NCI-H1092 treated with DMSO at 0.1 percent for 48 hours (cell line): ENCODE measurements at regions not wholly inside any gene's neighbourhood (a gene's known extent, or its start where the extent isn't known, plus 50 kb on each side); places are given as distances from the start of the nearest gene placed in this dataset.
"Not testable (repeated sequence)": the region's sequence is repeated elsewhere in the genome, so short reads cannot be mapped to it uniquely, and the experiment has no call there.

Source experiments
- DNase-seq: peaks from one replicate; lab custom pipeline; 2025; lab: John Stamatoyannopoulos, UW

DNA sequence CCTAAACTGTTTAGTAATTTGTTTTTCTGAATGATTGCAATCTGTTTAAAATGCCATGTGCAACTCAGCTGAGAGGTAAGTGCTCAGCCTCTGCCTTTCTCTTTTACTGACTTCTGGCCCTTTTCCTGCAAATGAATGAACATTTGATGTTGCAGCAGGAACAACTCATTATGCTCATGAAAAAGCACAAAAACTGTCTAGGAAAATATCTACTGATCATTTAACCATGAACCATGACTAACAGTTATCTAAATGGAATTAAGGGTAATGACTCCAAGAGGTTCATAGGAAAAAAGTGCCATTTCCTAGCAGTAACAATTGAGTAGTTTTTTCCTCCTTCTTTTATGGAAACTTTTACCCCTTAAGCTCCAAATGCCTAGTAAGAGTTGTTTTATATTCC, 70.6 kb upstream of the ANKH start:
- DNase-seq: no peak

DNA sequence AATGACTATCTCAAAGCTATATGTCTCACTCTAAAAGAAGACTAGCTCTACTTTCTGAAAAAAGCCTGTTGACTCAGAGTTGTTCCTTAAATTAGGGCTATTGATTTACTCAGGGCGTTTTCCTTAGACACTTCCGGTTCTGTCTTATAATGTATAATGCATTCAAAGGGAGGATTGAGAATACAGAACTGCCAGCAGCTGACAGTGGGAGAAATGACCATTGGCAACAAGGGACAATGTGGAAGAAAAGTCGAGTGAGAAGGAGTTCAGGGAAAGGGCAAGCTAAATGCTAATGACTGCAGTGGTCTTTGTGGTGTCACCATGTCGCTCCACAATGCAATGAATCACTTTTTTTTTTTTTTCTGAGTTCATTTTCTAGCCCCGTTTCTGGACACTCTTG, 65.7 kb upstream of the ANKH start:
- DNase-seq: no peak

DNA sequence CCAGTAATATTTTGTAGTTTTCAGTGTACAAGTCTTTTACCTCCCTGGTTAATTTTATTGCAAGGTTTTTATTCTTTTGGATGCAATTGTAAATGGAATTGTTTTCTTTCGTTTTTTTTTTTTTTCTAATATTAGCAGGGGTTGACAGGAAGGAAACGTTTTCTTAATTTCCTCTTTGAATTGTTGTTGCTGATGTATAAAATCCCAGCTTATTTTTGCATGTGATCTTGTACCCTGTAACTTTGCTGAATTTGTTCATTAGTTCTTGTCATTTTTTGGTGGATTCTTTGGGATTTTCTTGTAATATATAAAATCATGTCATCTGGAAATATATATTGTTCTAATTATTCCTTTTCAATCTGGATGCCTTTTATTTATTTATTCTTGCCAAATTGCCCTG, 65.0 kb upstream of the ANKH start:
- no peak for DNase-seq

DNA sequence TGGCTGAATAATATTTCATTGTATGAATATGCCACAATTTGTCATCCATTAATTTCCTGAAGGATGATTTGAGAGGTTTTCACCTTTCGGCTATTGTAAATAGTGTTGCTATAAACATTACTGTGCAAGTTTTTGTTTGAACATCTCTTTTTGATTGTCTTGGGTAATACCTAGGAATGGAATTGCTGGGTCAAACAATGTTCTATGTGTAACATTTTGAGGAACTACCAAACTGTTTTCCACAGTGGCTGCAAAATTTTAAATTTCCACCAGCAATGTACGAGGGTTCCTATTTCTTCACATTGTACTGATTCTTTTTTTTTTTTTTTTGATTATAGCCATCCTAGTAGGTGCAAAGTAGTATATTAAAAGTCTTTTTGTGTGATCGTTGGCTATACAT, 63.8 kb upstream of the ANKH start:
- no peak for DNase-seq

DNA sequence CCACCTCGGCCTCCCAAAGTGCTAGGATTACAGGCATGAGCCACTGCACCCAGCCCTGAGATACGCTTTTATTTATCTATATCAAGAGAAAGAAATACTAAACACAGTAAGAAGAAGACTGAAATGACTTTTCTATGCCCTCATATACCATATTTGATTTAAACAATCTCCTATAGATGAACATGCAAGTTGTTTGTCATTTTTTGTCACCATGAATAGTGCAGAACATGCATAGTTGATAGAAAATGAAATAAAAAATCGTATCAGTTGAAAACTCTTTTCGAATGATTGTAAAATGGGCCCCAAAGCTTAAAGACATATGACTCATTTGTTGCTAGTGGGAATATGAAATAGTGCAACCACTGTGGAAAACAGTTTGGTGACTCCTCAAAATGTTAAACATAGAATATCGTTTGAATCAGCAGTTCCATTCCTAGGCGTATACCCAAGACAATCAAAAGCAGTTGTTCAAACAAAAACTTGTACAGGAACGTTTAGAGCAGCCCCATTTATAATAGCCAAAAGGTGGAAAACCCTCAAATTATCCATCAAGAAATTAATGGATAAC, 61.4 kb upstream of the ANKH start:
- no peak for DNase-seq

DNA sequence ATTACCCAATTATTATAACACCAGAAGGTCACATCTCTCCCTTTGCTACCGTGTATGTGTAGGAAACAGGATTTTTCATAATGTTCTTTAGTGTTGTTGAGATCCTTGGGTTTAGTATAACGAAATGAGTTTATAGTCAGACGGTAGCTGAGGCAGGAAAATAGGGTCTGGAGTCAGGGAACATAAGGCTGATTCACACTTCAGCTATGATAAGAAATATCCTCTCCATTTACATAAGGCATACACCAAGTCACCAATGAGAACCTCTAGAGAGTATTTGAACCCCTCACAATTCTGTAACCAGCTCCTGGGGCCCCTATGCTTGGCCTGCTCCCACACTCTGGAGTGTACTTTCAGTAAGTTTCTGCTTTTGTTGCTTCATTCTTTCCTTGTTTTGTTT, 58.9 kb upstream of the ANKH start:
- no peak for DNase-seq

DNA sequence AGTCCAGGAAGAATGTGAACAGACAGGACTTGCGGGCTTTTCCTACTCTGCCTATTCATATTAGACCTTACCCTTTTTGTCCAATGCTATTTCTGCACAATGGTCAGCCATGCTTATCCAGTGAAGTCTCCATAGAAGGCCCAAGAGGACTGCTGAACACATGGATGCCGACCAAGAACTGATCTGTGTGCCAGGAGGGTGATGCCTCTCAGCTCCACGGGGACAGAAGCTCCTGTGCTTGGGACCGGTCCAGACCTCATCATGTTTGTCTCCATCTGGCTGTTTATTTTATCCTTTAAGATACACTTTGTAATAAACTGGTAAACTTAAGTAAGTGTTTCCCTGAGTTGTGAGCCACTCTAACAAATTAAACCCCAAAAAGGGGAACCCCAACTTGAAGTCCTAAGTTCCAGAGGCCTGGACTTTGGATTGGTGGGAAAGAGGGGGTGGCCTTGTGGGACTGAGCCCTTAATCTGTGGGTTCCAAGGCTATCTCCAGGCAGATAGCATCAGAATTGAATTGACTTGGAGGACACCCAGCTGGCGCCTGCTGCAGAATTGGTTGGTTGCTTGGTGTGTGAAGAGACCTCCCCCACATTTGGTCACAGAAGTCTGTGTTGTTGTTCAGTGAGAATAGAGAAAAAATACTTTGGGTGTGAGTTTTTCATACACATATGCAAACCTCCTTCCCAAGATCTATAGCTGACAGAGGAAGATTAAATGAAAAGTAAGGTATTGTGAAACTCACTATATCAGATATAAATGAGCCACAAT, 57.9 kb upstream of the ANKH start:
- DNase-seq: no peak

DNA sequence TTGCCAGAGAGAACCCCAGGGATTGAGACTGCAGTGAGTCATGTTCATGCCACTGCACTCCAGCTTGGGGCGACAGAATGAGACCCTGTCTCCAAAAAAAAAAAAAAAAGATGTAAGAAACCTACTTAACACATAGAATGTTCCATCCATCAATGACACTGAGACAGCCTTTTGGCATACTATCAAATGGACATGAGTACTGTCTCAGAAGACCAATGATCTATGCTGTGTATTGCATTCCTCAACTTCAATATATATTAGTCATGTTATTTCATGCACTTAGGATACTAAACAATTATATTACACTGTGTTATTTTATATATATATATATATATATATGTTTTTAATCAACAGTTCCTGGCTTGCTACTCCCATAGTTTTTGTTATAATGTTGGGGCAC, 57.1 kb upstream of the ANKH start:
- DNase-seq: no peak

DNA sequence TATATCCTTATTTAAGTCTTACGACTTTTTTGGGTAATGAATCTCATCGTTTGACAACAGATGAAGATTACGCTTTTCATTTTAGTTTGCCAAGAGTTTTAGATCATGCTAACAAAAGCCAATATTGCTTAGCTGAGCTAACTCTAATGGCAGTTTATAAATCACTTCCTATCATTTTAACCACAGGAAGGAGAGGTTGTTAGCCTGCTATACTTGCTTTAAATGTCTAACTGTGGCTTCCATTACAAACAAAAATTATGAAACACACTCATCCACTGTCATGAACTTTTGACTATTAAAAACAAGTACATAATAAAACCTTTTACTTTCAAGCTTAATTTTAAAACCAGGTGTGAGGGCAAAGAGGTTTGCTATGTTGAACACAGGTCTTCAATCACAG, 53.7 kb upstream of the ANKH start:
- no peak for DNase-seq

DNA sequence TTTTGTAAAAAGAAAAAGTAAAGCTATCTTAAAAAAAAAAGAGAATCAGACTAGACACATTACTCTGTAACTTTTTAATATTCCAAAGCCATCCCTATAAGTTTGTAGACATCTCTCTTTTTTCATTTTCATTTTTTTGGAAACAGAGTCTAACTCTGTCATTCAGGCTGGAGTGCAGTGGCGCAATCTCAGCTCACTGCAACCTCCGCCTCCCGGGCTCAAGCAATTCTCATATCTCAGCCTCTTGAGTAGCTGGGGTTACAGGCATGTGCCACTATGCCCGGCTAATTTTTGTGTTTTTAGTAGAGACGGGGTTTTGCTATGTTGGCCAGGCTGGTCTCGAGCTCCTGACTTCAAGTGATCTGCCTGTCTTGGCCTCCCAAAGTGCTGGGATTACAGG, 51.4 kb upstream of the ANKH start:
- not testable (repeated sequence) for DNase-seq

DNA sequence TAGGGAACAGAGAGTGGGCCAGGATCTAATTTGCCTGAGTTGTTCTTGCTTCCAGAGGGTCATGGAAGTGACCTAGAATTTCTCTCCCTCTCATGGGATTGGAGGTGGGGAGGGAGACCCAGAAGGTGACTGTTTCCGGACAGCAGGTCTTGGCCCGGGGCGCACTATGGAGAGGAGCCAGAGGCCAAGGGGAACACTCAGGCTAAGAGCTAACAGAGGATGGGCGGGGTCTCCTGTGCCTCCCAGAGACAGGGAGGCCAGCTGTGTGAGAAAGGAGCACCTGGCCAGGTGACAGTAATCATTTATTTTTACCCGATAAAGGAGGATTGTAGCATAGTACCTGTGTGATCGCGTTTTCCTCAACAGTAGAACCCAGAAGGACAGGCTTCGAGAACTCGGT, 50.9 kb upstream of the ANKH start:
- no peak for DNase-seq
